ENCODE measurements at regions not wholly inside any gene's neighbourhood (a gene's known extent, or its start where the extent isn't known, plus 50 kb on each side); places are given as distances from the start of the nearest gene placed in this dataset.
"Not testable (repeated sequence)": the region's sequence is repeated elsewhere in the genome, so short reads cannot be mapped to it uniquely, and the experiment has no call there.

DNA sequence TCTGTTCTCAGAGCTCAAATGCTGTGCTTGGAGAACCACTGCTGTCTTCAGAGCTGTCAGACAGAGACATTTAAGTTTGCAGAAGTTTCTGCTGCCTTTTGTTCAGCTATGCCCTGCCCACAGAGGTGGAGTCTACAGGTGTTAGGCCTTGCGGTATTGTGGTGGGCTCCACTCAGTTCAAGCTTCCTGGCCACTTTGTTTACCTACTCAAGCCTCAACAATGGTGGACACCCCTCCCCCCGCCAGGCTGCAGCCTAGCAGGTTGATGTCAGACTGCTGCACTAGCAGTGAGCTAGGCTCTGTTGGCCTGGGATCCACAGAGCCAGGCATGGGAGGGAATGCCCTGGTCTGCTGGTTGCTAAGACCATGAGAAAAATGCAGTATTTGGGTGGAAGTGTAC, 323.8 kb downstream of the BCAT1 start:
- FAIRE-seq (no peak), ATAC-seq (no peak), DNase-seq (ENCODE audit: extremely low read depth in 1 of 4, low spot score in 3 of 4) (no peak)
- H3K9me3 ChIP-seq (replicated peaks; ENCODE audit: control insufficient read depth, insufficient read depth, low read depth, low read length): no peaks in the 10 kb centered on the region
- H3K9ac ChIP-seq (ENCODE audit: insufficient read depth in 1 of 2, low read depth in 2 of 2, low read length in 2 of 2): no peak overlapping the region
- no peaks in the 10 kb centered on the region for H3K36me3 ChIP-seq (ENCODE audit: control insufficient read depth, insufficient read depth, low read length)
- H2AFZ ChIP-seq (ENCODE audit: low read depth, low read length): no peak overlapping the region
- BruUV-seq (replicated peaks): no TSS peak
- intact Hi-C loops (cut with micrococcal nuclease): no loop called here
- H3K4me2 ChIP-seq (ENCODE audit: insufficient read depth, low read length): no peak overlapping the region
- H3K27ac ChIP-seq (ENCODE audit: extremely low read depth, low read depth, low read length): no peak overlapping the region
- H3K79me2 ChIP-seq (ENCODE audit: control insufficient read depth, insufficient read depth, low read length): no peaks in the 10 kb centered on the region
- ChIA-PET POLR2A (interaction anchor here (0.6 kb wide), 1 partner anchor 11 kb away, joined by 3 read pairs; no protein-coding TSS in a partner anchor), CTCF (ENCODE audit: low intra/inter-chr PET ratio) (no interaction called here)
- H3K27me3 ChIP-seq (ENCODE audit: control insufficient read depth in 2 of 2, insufficient read depth in 2 of 2, low read length in 2 of 2): no peaks in the 10 kb centered on the region
- no peaks in the 10 kb centered on the region for H3K9me1 ChIP-seq (ENCODE audit: control insufficient read depth, insufficient read depth, low read length)
- no peaks in the 10 kb centered on the region for H4K20me1 ChIP-seq (replicated peaks; ENCODE audit: control insufficient read depth, insufficient read depth, low read length)
- TF ChIP-seq, protein P1, sequence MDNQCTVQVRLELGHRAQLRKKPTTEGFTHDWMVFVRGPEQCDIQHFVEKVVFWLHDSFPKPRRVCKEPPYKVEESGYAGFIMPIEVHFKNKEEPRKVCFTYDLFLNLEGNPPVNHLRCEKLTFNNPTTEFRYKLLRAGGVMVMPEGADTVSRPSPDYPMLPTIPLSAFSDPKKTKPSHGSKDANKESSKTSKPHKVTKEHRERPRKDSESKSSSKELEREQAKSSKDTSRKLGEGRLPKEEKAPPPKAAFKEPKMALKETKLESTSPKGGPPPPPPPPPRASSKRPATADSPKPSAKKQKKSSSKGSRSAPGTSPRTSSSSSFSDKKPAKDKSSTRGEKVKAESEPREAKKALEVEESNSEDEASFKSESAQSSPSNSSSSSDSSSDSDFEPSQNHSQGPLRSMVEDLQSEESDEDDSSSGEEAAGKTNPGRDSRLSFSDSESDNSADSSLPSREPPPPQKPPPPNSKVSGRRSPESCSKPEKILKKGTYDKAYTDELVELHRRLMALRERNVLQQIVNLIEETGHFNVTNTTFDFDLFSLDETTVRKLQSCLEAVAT (IDR thresholded peaks at IDR 0.05): no peak
- TF ChIP-seq ZNF311 (CRISPR knock-in tag; IDR thresholded peaks at IDR 0.05) (no peak), ZNF384 (IDR thresholded peaks at IDR 0.05; ENCODE audit: low read depth, low read length) (no peak), ZNF764 (CRISPR knock-in tag; IDR thresholded peaks at IDR 0.05; ENCODE audit: low read depth) (no peak)
- 0% methylated on average over 2 of the region's 2 CpGs for WGBS (ENCODE audit: insufficient coverage, low coverage, missing lambda C conversion rate)
- in situ Hi-C loops (cut with MboI): no loop called here
- H3K4me3 ChIP-seq: no peak overlapping the region
- no peaks in the 10 kb centered on the region for H3K4me1 ChIP-seq (replicated peaks in 1 of 2; ENCODE audit: control insufficient read depth in 2 of 2, insufficient read depth in 2 of 2, low read length in 2 of 2)

DNA sequence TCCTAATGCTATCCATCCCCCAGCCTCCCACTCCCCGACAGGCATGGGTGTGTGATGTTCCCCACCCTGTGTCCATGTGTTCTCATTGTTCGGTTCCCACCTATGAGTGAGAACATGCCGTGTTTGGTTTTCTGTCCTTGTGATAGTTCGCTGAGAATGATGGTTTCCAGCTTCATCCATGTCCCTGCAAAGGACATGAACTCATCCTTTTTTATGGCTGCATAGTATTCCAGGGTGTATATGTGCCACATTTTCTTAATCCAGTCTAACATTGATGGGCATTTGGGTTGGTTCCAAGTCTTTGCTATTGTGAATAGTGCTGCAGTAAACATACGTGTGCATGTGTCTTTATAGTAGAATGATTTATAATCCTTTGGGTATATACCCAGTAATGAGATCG, 328.9 kb downstream of the BCAT1 start:
- intact Hi-C loops (cut with micrococcal nuclease); H3K4me1 ChIP-seq (replicated peaks in 1 of 2; ENCODE audit: control insufficient read depth in 2 of 2, insufficient read depth in 2 of 2, low read length in 2 of 2); H3K9ac ChIP-seq (ENCODE audit: insufficient read depth in 1 of 2, low read depth in 2 of 2, low read length in 2 of 2); H3K9me3 ChIP-seq (replicated peaks; ENCODE audit: control insufficient read depth, insufficient read depth, low read depth, low read length); ATAC-seq; FAIRE-seq; H3K4me3 ChIP-seq; H3K9me1 ChIP-seq (ENCODE audit: control insufficient read depth, insufficient read depth, low read length); DNase-seq (ENCODE audit: extremely low read depth in 1 of 4, low spot score in 3 of 4); POLR2A ChIA-PET; H3K36me3 ChIP-seq (ENCODE audit: control insufficient read depth, insufficient read depth, low read length); H2AFZ ChIP-seq (ENCODE audit: low read depth, low read length); H3K27me3 ChIP-seq (ENCODE audit: control insufficient read depth in 2 of 2, insufficient read depth in 2 of 2, low read length in 2 of 2); H4K20me1 ChIP-seq (replicated peaks; ENCODE audit: control insufficient read depth, insufficient read depth, low read length); in situ Hi-C loops (cut with MboI); H3K27ac ChIP-seq (ENCODE audit: extremely low read depth, low read depth, low read length); CTCF ChIA-PET (ENCODE audit: low intra/inter-chr PET ratio); H3K4me2 ChIP-seq (ENCODE audit: insufficient read depth, low read length); BruUV-seq (replicated peaks); H3K79me2 ChIP-seq (ENCODE audit: control insufficient read depth, insufficient read depth, low read length): not testable (repeated sequence)
- whole genome bisulfite sequencing (ENCODE audit: insufficient coverage, low coverage, missing lambda C conversion rate): 25% methylated on average over 5 of the region's 6 CpGs
